NCI-H2227 (cell line): ENCODE measurements at regions not wholly inside any gene's neighbourhood (a gene's known extent, or its start where the extent isn't known, plus 50 kb on each side); places are given as distances from the start of the nearest gene placed in this dataset.
"Not testable (repeated sequence)": the region's sequence is repeated elsewhere in the genome, so short reads cannot be mapped to it uniquely, and the experiment has no call there.

ENCODE experiments used
- DNase-seq: peaks from one replicate; lab custom pipeline; 2025; ENCODE audit not compliant: unreplicated experiment; lab: John Stamatoyannopoulos, UW

GRCh38 chr12:116429826-116430360, 129.3 kb upstream of the MAP1LC3B2 start:
- no peak for DNase-seq

GRCh38 chr12:116430911-116431565, 128.1 kb upstream of the MAP1LC3B2 start:
- no peak for DNase-seq

DNA sequence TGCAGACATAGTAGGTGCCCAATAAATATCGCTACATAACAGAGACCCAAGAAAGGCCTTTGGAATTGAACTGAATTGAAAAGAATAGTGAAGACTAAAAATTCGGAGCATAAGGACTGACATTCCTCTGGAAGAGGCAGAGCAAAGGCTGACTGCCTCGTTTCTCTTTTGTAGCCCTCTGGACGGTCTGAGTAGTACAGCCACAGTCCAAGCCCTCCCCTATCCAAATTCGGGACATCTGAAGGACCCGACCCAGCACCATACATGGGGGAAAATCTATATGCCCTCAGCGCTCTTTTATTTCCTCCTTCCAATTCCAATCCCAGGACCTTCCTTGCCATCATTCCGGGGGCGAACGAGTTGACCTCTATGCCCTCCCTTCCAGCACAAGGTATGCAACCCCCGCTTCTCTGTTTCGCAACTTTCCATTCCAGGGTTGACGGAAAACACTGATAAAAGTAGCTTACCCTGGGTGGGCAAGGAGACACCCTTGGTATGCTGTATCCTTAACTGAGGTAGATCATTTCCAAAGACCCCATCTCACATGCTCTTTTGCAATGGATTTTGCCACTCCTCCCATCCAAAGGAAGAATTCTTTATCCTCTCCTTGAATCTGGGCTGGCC, 127.4 kb upstream of the MAP1LC3B2 start:
- DNase-seq: no peak

DNA sequence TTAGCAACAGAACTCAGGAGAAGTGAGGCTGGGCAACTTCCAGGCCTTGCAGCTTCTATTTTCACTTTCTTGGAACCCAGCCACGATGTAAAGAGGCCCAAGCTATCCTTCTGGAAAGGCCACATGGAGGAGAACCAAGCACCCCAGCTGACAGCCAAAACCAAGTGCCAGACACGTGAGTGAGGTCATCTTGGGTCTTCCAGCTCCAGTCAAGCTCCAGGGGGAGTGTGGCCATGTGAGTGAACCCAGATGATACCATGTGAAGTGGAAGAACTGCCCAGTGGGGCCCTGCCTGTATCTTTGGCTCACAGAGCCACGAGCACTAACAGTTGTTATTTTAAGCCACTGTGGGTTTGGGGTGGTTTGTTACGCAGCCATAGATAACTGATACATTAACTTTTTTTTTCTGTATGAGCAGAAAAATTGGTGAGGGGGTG, 126.8 kb upstream of the MAP1LC3B2 start:
- DNase-seq: no peak

DNA sequence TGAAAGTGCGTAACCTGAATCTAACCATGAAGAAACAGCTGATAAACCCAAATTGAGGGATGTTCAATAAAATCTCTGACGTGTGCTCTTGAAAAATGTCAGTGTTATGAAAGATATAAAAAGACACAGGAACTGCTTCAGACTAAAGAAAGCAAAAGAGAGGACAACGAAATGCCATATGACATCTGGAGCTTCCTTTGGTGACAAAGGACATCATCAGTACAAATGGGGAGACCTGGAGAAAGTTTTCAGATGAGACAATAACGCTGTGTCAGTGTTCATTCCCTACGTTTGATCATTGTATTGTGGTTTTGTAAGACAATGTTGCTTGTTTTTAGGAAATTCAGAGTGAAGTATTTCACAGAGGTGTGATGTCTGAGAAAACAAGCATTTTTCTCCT, 125.9 kb upstream of the MAP1LC3B2 start:
- DNase-seq: no peak

- peak; percentile 42 for DNase-seq
These were observed 124.8 kb upstream of the MAP1LC3B2 start for GRCh38 chr12:116434155-116435011.

GRCh38 chr12:116435984-116436383, 123.2 kb upstream of the MAP1LC3B2 start:
- no peak for DNase-seq

DNA sequence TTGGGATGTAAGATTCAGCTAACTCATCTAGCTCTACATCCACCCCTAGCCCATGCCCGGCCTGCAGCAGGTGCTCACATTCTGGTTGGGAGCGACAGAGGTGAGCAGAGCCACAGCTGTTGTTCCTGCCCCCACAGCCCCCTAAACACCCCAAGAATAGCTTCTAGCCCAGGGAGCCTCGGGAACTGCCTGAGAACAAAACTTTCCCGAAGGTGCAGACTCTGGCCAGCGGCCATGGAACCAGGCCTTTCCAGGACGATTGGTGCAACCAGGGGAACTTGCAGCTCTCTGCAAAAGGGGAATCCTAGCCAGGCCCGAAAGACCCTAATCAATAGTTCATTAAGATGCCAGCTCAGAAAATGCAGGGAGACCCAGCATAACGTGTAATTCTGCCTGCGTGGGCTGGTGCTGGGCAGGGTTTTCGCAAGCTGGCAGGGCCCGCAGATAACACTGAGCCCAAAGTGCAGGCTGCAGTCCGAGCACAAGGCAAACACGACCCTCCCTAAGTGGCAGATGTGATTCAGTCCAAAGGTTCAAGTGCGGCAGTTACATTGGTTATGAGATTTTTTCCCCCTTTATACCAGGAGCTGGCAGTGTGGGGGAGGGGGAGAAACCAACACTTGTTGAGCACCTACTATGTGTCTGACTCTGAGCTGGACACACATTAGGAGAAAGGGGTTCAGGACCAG, 122.5 kb upstream of the MAP1LC3B2 start:
- no peak for DNase-seq

DNA sequence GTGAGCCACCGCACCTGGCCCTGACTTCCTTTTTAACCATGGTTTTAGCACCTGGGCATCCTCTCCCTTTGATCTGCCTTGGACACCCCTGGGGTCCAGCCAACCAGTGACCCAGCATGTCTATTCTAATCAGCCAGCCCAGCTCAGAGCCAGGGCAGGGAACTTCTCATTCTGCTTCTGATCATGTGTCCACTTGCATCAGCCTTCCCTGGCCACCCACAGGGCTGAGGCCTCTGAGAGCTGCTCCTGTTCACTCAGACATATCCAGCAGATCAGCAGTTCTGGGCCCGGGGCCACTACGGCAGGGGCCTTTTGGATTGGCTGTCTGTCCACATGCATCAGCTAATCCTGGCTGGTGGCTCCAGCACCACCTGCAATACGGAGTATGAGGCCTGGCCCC, 117.9 kb upstream of the MAP1LC3B2 start:
- DNase-seq: no peak

DNA sequence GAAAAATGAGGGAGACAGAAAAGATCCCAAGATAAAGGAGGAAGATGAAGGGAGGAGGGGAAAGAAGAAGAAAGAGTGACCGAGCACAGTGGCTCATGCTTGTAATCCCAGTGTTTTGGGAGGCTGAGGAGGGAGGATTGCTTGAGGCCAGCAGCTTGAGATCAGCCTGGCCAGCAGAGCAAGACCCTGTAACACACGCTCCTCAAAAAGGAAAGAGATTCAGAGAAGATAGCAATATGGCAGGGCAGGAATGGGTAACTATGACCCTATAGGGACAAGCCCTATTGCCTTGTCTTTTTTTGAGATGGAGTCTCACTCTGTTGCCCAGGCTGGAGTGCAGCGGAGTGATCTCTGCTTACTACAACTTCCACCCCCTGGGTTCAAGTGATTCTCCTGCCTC, 116.9 kb upstream of the MAP1LC3B2 start:
- DNase-seq: no peak

DNA sequence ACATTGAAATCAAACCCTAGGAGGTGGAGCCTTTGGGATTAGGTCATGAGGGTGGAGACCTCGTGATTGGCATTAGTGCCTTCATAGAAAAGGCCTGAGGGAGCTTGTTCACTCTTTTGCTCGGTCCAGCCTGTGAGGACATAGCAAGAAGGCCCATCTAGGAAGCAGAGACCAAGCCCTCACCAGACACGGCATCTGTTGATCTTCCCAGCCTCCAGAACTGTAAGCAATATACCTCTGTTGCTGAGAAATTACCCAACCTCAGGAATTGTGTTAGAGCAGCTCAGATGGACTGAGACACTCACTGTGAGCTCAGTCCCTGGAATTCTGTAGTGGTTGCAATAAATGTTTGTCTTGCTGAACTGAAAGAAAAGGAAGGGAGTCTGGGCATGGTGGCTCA, 116.2 kb upstream of the MAP1LC3B2 start:
- no peak for DNase-seq

DNA sequence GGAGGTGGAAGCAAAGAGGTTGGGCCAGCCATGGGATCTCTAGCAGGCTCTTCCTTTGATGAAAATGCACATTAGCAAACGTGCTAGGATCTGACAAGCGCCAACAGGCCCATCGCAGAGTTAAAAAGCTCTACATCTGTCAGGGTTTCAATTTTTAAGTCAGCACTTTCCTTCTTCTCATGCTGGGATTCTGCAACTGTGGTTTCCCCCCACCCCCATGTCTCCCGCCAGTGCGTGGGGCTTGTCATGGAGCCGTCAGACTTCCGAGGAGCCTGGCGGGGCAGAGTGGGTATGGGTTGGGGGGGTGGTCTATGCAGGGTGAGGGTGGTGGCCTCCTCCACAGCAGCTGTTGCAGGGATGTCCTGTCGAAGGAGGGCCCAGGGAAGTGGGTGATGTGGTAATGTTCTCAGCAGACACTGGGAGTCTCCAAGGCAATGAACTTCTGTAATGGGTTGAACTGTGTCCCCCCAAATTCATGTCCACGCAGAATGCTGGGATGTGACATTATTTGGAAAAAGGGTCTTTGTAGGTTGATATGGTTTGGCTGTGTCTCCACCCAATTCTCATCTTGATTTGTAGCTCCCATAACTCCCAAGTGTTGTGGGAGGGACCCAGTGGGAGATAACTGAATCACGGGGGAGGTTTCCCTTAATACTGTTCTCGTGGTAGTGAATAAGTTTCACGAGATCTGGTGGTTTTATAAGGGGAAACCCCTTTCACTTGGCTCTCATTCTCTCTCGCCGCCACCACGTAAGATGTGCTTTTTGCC, 115.2 kb upstream of the MAP1LC3B2 start:
- no peak for DNase-seq

GRCh38 chr12:116444590-116444943, 114.6 kb upstream of the MAP1LC3B2 start:
- no peak for DNase-seq

DNA sequence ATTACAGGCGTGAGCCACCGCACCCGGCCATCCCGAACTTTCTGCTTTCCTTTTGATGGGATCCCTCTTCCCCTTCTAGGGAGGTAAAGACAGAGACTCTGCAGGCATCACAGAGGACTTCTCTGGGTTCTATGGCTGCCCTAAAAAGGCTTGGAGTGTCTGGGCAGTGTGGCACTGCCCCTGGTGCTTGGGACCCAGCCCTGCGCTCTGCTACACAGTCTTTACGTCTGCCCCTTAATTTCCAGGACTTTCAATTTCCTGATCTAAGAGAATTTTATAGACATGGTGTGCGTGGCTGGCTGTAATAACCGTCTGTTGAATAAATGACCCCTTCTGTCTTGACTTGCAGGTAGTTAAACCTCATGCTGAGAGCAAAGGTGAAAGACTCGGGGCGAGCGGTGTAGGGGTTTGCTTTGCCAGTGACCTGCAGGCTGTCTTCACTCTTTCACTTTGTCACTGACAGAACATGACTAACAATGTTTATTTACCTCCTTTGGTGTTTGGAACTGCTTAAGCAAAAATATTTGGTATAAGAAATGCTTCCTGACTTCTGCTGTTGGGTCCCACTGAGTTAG, 110.9 kb upstream of the MAP1LC3B2 start:
- DNase-seq: no peak

DNA sequence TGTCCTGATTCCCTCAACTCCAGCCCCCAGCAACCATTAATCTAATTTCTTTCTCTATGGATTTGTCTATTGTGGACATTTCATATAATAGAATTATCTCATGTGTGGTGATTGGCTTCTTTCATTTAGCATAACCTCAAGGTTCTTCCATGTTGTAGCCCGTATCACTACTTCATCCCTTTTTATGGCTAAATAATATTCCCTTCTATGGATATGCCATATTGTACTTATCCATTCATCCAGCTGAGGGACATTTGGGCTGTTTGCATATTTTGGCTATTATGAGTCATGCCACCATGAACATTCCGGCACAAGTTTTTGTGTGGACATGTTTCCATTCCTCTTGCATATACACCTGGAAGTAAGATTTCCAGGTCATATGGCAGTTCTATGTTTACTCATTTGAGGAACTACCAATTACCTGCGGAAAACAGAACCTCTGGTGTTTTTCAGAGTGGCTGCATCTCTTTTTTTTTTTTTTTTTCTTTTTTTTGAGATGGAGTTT, 108.7 kb upstream of the MAP1LC3B2 start:
- no peak for DNase-seq

GRCh38 chr12:116452975-116453374, 106.2 kb upstream of the MAP1LC3B2 start:
- not testable (repeated sequence) for DNase-seq

DNA sequence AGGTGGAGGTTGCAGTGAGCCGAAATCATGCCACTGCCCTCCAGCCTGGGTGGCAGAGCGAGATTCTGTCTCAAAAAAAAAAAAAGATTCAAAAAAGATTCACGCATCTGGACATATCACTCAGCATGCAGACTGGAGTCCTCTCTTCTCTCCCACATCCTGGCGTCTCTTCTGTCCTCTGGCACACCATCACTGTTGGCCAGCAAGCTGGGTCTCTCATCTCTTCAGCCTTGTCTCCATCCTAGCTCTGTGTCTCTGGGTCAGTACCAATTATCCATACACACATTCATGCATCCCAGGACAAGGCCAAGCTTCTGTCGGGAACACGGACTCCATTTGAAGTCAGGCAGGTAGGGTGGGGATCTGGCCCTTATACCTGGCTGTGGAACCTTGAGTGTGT, 105.5 kb upstream of the MAP1LC3B2 start:
- no peak for DNase-seq

GRCh38 chr12:116454076-116454475, 105.1 kb upstream of the MAP1LC3B2 start:
- no peak for DNase-seq

GRCh38 chr12:116454950-116455447, 104.2 kb upstream of the MAP1LC3B2 start:
- DNase-seq: no peak
